ENCODE measurements at regions not wholly inside any gene's neighbourhood (a gene's known extent, or its start where the extent isn't known, plus 50 kb on each side); places are given as distances from the start of the nearest gene placed in this dataset.
"Not testable (repeated sequence)": the region's sequence is repeated elsewhere in the genome, so short reads cannot be mapped to it uniquely, and the experiment has no call there.

GRCh38 chr6:56741472-56741871 lies 98.8 kb upstream of the DST start:
- no peak for DNase-seq

GRCh38 chr6:56739836-56740815 lies 97.4 kb upstream of the DST start:
- no peak for DNase-seq

- no peak for DNase-seq
Observed at GRCh38 chr6:56736804-56737203, 94.1 kb upstream of the DST start.

GRCh38 chr6:56734335-56734734 lies 91.6 kb upstream of the DST start:
- no peak for DNase-seq

GRCh38 chr6:56733211-56733697 lies 90.6 kb upstream of the DST start:
- DNase-seq: no peak

- no peak for DNase-seq
Observed at GRCh38 chr6:56732517-56732916, 89.8 kb upstream of the DST start.

GRCh38 chr6:56730663-56731529 lies 88.2 kb upstream of the DST start:
- DNase-seq: no peak

- no peak for DNase-seq
Observed at GRCh38 chr6:56729719-56730118, 87.0 kb upstream of the DST start.

GRCh38 chr6:56729166-56729565 lies 86.5 kb upstream of the DST start:
- DNase-seq: not testable (repeated sequence)

GRCh38 chr6:56727097-56727850 lies 84.6 kb upstream of the DST start:
- no peak for DNase-seq

GRCh38 chr6:56725254-56725653 lies 82.6 kb upstream of the DST start:
- DNase-seq: no peak

- DNase-seq: no peak
Observed at GRCh38 chr6:56724455-56724854, 81.8 kb upstream of the DST start.

- DNase-seq: no peak
Observed at GRCh38 chr6:56720882-56721281, 78.2 kb upstream of the DST start.

- not testable (repeated sequence) for DNase-seq
Observed at GRCh38 chr6:56720202-56720601, 77.5 kb upstream of the DST start.

- DNase-seq: not testable (repeated sequence)
Observed at GRCh38 chr6:56719315-56720058, 76.8 kb upstream of the DST start.

GRCh38 chr6:56718236-56718635 lies 75.5 kb upstream of the DST start:
- no peak for DNase-seq

GRCh38 chr6:56716229-56716628 lies 73.5 kb upstream of the DST start:
- no peak for DNase-seq

GRCh38 chr6:56715741-56716140 lies 73.1 kb upstream of the DST start:
- DNase-seq: no peak

GRCh38 chr6:56714982-56715456 lies 72.3 kb upstream of the DST start:
- DNase-seq: peak; percentile 36

- no peak for DNase-seq
Observed at GRCh38 chr6:56714273-56714672, 71.6 kb upstream of the DST start.

GRCh38 chr6:56713254-56713672 lies 70.6 kb upstream of the DST start:
- no peak for DNase-seq

GRCh38 chr6:56710967-56711366 lies 68.3 kb upstream of the DST start:
- no peak for DNase-seq

All from NCI-H510A treated with DMSO at 0.1 percent for 48 hours (cell line).